Astrocyte (in vitro differentiated cells and primary cell): ENCODE measurements at regions not wholly inside any gene's neighbourhood (a gene's known extent, or its start where the extent isn't known, plus 50 kb on each side); places are given as distances from the start of the nearest gene placed in this dataset.

Experiments
- DNase-seq: peaks from one replicate; pipeline ENCODE4 v3.0.0-alpha.2; 2010; ENCODE audit warnings: low read depth
- FAIRE-seq: peaks from 2 replicates; lab custom pipeline; 2011; peaks lifted over from hg19 to GRCh38; lab: Jason Lieb, UNC
- H2AFZ ChIP-seq: 2 replicates; pipeline ENCODE4 v1.6.0; 2012; ENCODE audit warnings: low read depth, low read length, inconsistent platforms
- H3K27ac ChIP-seq: 2 replicates; pipeline ENCODE4 v1.5.1; 2011; ENCODE audit warnings: low read depth, low read length, inconsistent platforms
- H3K27me3 ChIP-seq: 2 replicates; pipeline ENCODE4 v1.6.0; 2011; ENCODE audit warnings: low read length, inconsistent platforms; ENCODE audit not compliant: insufficient read depth
- H3K36me3 ChIP-seq: 2 replicates; pipeline ENCODE4 v1.5.1; 2011; ENCODE audit warnings: low read length, inconsistent platforms; ENCODE audit not compliant: insufficient read depth
- H3K4me1 ChIP-seq: 2 replicates; pipeline ENCODE4 v1.5.1; 2011; ENCODE audit warnings: low read length, inconsistent platforms; ENCODE audit not compliant: insufficient read depth
- H3K4me2 ChIP-seq: 2 replicates; pipeline ENCODE4 v1.6.0; 2012; ENCODE audit warnings: low read length, inconsistent platforms
- H3K4me3 ChIP-seq: 2 replicates; pipeline ENCODE4 v1.5.1; 2011; ENCODE audit warnings: low read depth, mild to moderate bottlenecking, low read length, inconsistent platforms; ENCODE audit not compliant: insufficient read depth
- H3K79me2 ChIP-seq: 2 replicates; pipeline ENCODE4 v1.6.0; 2012; ENCODE audit warnings: mild to moderate bottlenecking, low read length, inconsistent platforms; ENCODE audit not compliant: insufficient read depth
- H3K9ac ChIP-seq: 2 replicates; pipeline ENCODE4 v1.6.0; 2012; ENCODE audit warnings: mild to moderate bottlenecking, low read length, inconsistent platforms
- H3K9me3 ChIP-seq: 2 replicates; pipeline ENCODE4 v1.5.1; 2012; ENCODE audit warnings: low read depth, mild to moderate bottlenecking, low read length, inconsistent platforms; ENCODE audit not compliant: insufficient read depth
- H4K20me1 ChIP-seq: 2 replicates; pipeline ENCODE4 v1.6.0; 2012; ENCODE audit warnings: low read length, inconsistent platforms; ENCODE audit not compliant: insufficient read depth
- H3K27ac Mint-ChIP-seq: one replicate; pipeline ENCODE4 v1.8.0; 2021; ENCODE audit warnings: mild to moderate bottlenecking, mixed read lengths; ENCODE audit not compliant: unreplicated experiment
- H3K27me3 Mint-ChIP-seq: one replicate; pipeline ENCODE4 v1.8.0; 2021; ENCODE audit warnings: low read depth, mixed read lengths; ENCODE audit not compliant: unreplicated experiment
- H3K36me3 Mint-ChIP-seq: one replicate; pipeline ENCODE4 v1.8.0; 2021; ENCODE audit warnings: low read depth, mixed read lengths; ENCODE audit not compliant: unreplicated experiment
- H3K4me1 Mint-ChIP-seq: one replicate; pipeline ENCODE4 v1.8.0; 2021; ENCODE audit warnings: low read depth, mixed read lengths; ENCODE audit not compliant: unreplicated experiment
- H3K4me3 Mint-ChIP-seq: one replicate; pipeline ENCODE4 v1.8.0; 2021; ENCODE audit warnings: mild to moderate bottlenecking, moderate library complexity, mixed read lengths; ENCODE audit not compliant: unreplicated experiment
- H3K9me3 Mint-ChIP-seq: one replicate; pipeline ENCODE4 v1.8.0; 2021; ENCODE audit warnings: mild to moderate bottlenecking, mixed read lengths; ENCODE audit not compliant: unreplicated experiment
- CTCF ChIP-seq: IDR thresholded peaks from 2 replicates; pipeline ENCODE4 v1.5.1; 2011; ENCODE audit warnings: low read depth, mild to moderate bottlenecking, inconsistent platforms, low read length, moderate library complexity; ENCODE audit not compliant: insufficient read depth
- EZH2 ChIP-seq: IDR thresholded peaks from 2 replicates; pipeline ENCODE4 v1.6.1; 2012; ENCODE audit warnings: mild to moderate bottlenecking, low read length, inconsistent platforms; ENCODE audit not compliant: insufficient read depth

- no peak for FAIRE-seq
- no peaks in the 10 kb centered on the region for H3K9me3 Mint-ChIP-seq
- H3K27ac Mint-ChIP-seq: no peak overlapping the region
Measured at GRCh38 chr4:187077744-187078401, 354.2 kb upstream of the FAT1 start.

DNA sequence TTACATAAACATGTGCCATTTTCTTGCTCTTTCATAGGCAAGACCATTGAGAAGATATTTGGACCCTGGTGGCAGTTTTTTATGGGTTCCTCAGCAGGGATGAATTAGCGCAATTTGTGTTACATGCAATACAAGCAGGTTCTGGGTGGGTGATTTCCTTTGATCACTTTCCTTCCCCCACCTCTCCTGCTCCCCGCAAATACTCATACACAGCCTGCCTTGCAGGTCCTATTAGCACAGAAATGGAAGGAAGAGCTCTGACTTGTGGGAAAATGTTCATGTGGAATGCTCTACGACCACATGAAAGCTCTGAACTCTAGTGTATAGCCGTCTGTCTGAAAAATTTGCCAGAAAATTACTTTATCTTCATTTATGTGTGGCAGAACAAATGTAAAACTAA, 361.0 kb upstream of the FAT1 start:
- no peak overlapping the region for H3K4me3 Mint-ChIP-seq
- FAIRE-seq (no peak), DNase-seq (peak; percentile 4)
- no peak overlapping the region for H3K4me2 ChIP-seq
- no peaks in the 10 kb centered on the region for H3K79me2 ChIP-seq
- no peak overlapping the region for H3K4me3 ChIP-seq
- H3K27me3 Mint-ChIP-seq: no peaks in the 10 kb centered on the region
- no peaks in the 10 kb centered on the region for H3K9me3 Mint-ChIP-seq
- H3K27ac Mint-ChIP-seq: no peak overlapping the region
- H2AFZ ChIP-seq: no peak overlapping the region
- H3K4me1 ChIP-seq: no peaks in the 10 kb centered on the region
- no peaks in the 10 kb centered on the region for H4K20me1 ChIP-seq
- no peaks in the 10 kb centered on the region for H3K36me3 ChIP-seq
- no peaks in the 10 kb centered on the region for H3K27me3 ChIP-seq
- no peak overlapping the region for H3K9ac ChIP-seq
- no peaks in the 10 kb centered on the region for H3K9me3 ChIP-seq
- no peak overlapping the region for H3K27ac ChIP-seq
- H3K36me3 Mint-ChIP-seq: no peaks in the 10 kb centered on the region
- TF ChIP-seq CTCF: no peak
- H3K4me1 Mint-ChIP-seq: peaks cover 7% of the 10 kb centered on the region

More at GRCh38 chr4:187077744-187078401, 354.2 kb upstream of the FAT1 start:
- Mint-ChIP-seq H3K27me3 (peaks cover 9% of the 10 kb centered on the region), H3K36me3 (no peaks in the 10 kb centered on the region), H3K4me3 (no peak overlapping the region), H3K4me1 (no peaks in the 10 kb centered on the region)
- Histone ChIP-seq H3K9ac (no peak overlapping the region), H4K20me1 (no peaks in the 10 kb centered on the region), H3K4me2 (no peak overlapping the region), H3K36me3 (no peaks in the 10 kb centered on the region), H2AFZ (peak overlapping the region; percentile 47), H3K4me1 (no peaks in the 10 kb centered on the region), H3K4me3 (no peak overlapping the region), H3K9me3 (no peaks in the 10 kb centered on the region), H3K27ac (no peak overlapping the region), H3K27me3 (no peaks in the 10 kb centered on the region), H3K79me2 (no peaks in the 10 kb centered on the region)
- TF ChIP-seq CTCF (no peak), EZH2 (no peak)
- no peak for DNase-seq

DNA sequence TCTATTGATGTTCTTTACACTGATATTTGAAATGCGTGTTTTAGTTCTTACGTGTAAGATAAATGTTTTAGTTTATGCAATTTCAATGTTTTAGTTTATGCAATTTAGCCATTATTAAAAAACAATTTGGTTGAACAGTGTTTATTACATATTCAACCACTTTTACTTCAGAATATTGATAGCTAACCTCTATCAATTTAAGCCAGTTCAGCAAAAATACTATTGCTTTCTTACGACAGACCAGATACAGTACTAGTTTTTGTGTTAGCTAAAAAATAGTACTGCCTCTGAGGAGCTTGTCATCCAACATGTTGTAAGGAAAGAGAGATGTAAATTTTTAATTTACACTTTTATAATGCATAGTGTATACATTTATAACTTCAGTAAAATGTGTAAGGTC, 361.7 kb upstream of the FAT1 start:
- no peak for DNase-seq
- TF ChIP-seq CTCF: no peak
- no peak for TF ChIP-seq EZH2

More for the DNA sequence above, 361.7 kb upstream of the FAT1 start:
- no peaks in the 10 kb centered on the region for H3K36me3 Mint-ChIP-seq
- FAIRE-seq: no peak
- Histone ChIP-seq H3K9ac (no peak overlapping the region), H3K9me3 (no peaks in the 10 kb centered on the region), H3K36me3 (no peaks in the 10 kb centered on the region), H3K4me3 (no peak overlapping the region), H3K4me2 (no peak overlapping the region), H4K20me1 (no peaks in the 10 kb centered on the region), H3K4me1 (no peaks in the 10 kb centered on the region), H2AFZ (no peak overlapping the region), H3K79me2 (no peaks in the 10 kb centered on the region), H3K27ac (no peak overlapping the region), H3K27me3 (no peaks in the 10 kb centered on the region)
- no peaks in the 10 kb centered on the region for H3K27me3 Mint-ChIP-seq
- no peaks in the 10 kb centered on the region for H3K9me3 Mint-ChIP-seq
- no peak overlapping the region for H3K27ac Mint-ChIP-seq
- peaks cover 7% of the 10 kb centered on the region for H3K4me1 Mint-ChIP-seq
- H3K4me3 Mint-ChIP-seq: no peak overlapping the region
